ENCODE measurements at regions not wholly inside any gene's neighbourhood (a gene's known extent, or its start where the extent isn't known, plus 50 kb on each side); places are given as distances from the start of the nearest gene placed in this dataset.

DNA sequence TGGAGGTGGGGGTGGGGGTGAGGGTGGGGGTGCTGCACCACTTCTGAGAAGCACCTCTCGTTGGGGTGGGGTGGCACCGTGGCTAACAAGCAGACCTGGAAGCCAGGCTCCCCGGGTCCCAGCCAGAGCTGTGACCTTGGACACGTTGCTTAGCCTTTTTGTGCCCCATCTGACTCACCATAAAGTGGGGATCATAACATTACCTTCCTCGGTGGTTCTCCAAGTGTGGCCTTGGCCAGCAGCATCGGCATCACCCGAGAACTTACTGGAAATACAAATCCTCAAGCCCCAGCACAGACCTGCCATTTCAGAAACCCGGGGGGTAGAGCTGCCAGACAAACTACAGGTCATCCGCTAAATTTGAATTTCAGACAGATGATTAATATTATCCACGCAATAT lies 58.7 kb upstream of the SLC66A3 start:
- TF ChIP-seq, protein P1, sequence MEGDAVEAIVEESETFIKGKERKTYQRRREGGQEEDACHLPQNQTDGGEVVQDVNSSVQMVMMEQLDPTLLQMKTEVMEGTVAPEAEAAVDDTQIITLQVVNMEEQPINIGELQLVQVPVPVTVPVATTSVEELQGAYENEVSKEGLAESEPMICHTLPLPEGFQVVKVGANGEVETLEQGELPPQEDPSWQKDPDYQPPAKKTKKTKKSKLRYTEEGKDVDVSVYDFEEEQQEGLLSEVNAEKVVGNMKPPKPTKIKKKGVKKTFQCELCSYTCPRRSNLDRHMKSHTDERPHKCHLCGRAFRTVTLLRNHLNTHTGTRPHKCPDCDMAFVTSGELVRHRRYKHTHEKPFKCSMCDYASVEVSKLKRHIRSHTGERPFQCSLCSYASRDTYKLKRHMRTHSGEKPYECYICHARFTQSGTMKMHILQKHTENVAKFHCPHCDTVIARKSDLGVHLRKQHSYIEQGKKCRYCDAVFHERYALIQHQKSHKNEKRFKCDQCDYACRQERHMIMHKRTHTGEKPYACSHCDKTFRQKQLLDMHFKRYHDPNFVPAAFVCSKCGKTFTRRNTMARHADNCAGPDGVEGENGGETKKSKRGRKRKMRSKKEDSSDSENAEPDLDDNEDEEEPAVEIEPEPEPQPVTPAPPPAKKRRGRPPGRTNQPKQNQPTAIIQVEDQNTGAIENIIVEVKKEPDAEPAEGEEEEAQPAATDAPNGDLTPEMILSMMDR (IDR thresholded peaks at IDR 0.05; ENCODE audit: low read depth, low read length, poor library complexity, severe bottlenecking) = no peak
- TF ChIP-seq EZH2phosphoT487 (IDR thresholded peaks at IDR 0.05; ENCODE audit: borderline replicate concordance, low read length) = no peak
